Bone marrow (tissue), 2 donors: ENCODE measurements at regions not wholly inside any gene's neighbourhood (a gene's known extent, or its start where the extent isn't known, plus 50 kb on each side); places are given as distances from the start of the nearest gene placed in this dataset.
"Not testable (repeated sequence)": the region's sequence is repeated elsewhere in the genome, so short reads cannot be mapped to it uniquely, and the experiment has no call there.

ENCODE experiments used
- DNase-seq, 2 donors: peaks; one replicate each; lab custom pipeline; 2025; lab: John Stamatoyannopoulos, UW

DNA sequence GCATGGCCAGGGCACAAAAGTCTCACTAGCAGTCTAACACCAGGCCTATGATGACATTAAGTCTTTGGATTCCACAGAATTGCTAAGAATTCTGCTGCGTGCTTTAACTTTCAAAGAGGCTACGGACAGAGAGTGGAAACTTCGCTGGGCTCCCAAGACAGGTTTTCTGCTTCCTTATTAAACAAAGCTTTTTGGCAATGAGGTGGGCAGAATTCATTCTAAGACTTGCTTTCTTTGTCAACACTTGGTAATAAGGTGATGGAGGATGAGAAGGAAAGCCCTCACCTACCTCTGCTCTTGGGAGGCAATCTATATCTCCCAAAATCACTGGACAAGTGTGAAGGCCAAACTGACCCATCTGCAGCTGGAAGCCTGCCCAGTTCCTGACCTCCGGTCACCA lies 231.9 kb downstream of the ATPSCKMT start:
- no peak for DNase-seq

DNA sequence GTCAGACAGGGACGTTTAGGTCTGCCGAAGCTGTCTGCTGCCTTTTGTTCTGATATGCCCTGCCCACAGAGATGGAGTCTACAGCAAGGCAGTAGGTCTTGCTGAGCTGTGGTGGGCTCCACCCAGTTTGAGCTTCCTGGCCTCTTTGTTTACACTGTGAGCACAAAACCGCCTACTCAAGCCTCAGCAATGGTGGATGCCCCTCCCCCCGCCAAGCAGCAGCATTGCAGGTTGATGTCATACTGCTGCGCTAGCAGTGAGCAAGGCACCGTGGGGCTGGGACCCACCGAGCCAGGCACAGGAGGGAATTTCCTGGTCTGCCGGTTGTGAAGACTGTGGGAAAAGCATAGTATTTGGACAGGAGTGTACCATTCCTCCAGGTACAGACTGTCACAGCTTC lies 233.1 kb downstream of the ATPSCKMT start:
- not testable (repeated sequence) for DNase-seq

DNA sequence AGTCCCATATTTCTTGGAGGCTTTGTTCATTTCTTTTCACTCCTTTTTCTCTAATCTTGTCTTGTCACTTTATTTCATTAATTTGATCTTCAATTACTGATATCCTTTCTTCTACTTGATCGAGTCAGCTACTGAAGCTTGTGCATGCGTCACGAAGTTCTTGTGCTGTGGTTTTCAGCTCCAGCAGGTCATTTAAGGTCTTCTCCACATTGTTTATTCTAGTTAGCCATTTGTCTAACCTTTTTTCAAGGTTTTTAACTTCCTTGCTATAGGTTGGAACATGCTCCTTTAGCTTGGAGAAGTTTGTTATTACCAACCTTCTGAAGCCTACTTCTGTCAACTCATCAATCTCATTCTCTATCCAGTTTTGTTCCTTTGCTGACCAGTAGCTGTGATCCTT lies 234.0 kb downstream of the ATPSCKMT start:
- not testable (repeated sequence) for DNase-seq

DNA sequence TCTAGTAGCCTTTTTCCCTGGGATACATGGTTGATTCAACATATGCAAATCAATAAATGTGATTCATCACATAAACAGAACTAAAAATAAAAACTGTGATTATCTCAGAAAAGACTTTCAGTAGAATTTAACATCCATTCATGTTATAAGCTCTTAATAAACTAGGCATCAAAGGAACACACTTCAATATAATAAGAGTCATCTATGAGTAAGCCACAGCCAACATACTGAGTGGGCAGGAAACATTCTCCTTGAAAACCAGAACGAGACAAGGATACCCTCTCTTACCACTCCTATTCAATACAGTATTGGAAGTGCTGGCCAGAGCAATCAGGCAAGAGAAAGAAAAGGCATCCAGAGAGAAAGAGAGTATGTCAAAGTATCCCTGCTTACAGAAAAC lies 239.9 kb downstream of the ATPSCKMT start:
- no peak for DNase-seq

DNA sequence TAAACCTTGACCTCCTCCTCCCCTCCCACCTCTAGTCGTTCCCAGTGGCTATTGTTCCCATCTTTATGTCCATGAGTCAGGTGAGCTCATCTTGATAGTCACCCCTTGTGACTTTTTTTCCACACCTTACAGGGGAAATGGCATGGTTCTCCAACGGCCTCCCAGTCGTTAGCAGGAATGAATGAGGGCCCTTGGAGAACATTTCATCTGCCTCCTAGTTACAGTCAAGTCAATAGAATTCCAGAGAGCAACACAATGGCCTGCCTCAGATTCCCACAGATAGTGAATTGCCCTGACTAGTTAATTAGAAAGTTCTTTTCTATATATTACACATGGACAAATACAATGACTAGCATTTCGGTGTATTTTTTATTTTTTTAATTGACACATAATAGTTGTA lies 262.6 kb downstream of the ATPSCKMT start:
- DNase-seq: no peak

DNA sequence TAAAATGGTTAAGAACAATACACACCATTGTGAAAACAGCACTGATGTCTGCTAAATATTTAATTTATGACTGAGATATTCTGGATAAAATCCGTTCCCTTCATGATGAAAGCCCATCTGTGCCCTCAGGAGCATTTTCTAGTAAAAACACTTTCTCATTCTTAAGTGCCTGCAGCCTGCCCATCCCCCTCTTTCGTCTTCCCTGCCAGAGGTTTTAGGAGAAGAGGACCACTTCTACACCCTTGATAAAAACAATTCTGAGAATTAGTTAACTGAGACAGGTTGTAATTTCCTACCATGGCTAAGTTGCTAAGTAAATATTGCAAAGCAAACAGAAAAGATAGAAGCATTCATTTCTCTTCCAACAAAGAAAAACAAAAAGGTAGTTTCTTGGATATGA lies 272.6 kb downstream of the ATPSCKMT start:
- no peak for DNase-seq

DNA sequence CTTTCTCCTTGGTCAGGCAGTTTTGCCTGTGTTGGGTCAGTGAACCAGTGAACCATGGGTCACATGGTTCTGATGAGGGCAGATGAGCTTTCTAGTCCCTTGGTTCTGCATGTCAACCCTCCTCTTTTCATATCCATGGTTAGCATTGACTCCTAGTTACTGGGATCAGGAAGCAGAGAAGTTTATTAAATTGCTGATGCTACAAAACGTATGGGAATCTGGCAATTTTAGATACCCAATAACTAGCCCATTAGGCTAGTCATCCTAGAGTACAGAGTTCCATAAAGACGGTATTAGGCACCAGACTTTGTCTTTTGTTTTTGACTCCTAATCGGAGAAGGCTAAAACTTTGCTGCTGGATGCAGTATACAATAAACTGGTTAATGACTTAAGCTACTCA lies 273.1 kb downstream of the ATPSCKMT start:
- DNase-seq: no peak

DNA sequence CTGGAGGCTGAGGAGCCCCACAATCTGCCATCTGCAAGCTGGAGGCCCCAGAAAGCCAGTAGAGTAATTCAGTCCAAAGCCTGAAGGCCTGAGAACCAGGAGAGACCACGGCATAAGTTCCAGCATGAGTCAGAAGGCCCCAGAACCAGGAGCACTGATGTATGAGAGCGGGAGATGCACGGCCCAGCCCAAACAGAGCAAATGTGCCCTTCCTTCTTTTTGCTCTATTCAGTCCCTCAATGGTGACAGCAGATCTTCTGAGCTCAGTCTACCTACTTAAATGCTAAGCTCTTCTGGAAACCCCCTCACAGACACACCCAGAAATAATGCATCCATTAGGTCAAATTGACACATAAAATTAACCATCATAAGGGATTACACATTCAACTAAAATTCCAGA lies 277.6 kb downstream of the ATPSCKMT start:
- DNase-seq: no peak

DNA sequence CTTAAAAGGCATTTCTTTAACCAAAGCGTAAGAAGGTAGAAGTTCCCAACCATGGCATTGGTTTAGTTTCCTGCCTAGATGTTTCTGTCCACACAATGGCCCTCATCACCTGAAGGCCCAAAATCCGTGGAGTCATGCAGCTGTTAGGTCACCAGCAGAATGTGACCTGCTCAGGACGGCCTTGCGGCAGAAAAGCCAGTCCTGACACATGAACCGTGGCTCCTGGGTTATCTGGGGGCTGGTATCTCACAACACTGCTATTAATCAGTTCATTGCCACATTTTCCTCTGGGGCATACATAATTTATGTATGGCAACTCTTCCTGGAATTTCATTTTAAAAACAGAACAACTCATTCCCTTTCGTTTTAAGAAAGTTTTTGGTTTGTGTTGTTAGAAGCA lies 278.4 kb downstream of the ATPSCKMT start:
- no peak for DNase-seq

DNA sequence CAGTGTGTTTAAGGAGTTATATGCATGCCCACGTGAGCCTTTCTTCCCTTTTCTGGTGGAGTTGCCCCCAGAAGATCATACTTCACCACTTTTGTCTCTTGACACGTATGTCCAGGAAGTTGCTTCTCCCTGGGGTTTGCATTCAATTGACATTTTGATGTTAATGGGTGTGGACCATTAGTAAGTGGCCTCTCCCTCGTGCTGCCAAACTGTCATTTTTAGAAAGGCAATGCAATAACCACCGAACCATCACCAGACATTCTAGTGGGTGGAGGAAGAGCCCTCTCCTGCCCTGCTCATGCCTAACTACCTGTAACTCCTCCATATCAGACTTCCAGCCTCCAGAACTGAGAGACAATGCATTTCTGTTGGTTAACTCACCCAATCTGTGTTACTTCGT lies 290.8 kb downstream of the ATPSCKMT start:
- no peak for DNase-seq

DNA sequence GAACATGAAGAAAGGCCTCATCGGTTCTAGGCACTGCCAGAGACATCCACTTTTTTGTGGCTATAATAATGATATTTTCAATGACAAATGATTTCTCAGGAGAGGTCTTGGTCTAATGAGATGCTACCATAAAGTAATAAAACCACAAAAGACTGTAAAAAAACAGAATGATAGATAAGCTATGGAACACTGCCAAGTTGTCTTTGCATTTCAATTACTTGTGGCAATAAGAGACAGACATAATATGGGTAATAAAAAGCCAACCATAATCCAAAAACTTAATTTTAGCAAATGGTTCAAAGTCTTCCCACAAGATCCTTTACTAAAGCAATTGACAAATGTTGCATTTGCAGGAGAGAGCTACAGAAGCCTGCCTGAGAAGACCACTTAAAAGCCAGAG lies 292.5 kb downstream of the ATPSCKMT start:
- no peak for DNase-seq

DNA sequence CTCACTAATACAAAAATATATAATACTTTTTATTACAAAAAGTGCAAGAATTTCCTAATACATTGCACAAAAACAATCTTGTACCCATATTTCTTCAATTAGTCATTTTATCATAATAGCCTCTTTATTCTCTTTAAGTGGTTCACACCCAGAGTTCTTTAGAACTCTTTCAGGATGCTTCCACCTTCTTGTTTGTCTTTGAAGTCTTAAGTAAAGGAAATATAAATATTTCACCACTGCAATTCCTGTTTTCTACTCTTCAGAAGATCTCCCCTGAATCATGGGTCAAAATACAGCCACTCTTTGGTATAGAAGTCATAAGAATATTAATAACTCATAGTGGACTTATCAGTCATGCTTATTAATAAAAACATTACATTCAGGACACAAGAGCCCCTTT lies 293.0 kb downstream of the ATPSCKMT start:
- DNase-seq: no peak

DNA sequence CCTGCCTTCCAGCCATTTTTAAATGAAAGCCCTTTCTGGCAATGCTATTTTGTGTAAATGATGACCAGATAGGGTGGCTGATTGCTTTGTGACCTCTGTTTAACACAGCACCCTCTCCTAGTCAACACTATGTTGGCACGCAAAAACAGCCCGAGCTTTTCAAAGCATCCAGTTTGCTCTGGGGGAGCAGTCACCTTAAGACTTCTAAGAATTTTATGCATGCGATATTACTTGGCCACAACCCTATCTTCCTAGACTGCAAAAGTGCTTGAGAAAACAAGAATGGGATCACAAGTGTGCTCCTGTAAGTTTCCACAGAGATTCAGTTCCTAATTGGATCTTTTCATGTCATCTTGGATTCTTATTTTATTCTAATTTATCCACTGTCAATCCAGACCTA lies 294.1 kb downstream of the ATPSCKMT start:
- no peak for DNase-seq

DNA sequence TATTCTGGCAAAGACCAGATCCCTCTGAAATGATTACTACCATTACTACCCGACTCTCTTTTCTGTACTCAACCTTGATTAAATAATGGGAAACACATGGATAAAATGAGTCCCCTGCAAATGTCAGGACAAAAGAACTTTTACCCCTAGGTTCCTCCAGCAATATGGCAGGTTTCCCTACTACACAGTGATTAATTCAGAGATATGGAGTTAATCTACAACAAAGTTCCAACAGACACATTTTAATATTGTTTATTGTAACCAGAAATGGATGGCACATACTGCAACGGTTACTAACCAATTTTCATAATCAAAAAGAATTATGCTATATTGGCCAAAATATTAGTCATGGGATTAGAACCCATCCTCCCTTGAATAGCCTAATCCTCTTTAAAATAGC lies 294.8 kb downstream of the ATPSCKMT start:
- no peak for DNase-seq

DNA sequence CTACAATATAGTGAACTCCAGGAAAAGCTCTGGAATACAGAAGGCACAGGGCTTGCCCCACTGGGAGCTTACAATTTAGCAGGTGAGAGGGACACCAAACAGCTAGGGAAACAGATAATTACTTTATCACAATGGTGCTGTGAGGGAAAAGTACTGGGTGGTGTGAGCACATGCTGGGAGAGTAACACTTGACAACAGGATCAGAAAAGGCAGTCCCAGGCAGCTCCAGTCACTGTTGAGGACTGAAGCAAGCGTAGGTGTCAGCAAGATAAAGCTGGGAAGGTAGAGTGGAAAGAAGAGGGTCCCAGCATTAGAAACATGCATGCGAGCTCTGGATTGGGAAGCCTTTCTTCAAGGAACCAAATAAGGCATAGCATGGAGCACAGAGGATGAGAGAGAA lies 296.0 kb downstream of the ATPSCKMT start:
- no peak for DNase-seq

DNA sequence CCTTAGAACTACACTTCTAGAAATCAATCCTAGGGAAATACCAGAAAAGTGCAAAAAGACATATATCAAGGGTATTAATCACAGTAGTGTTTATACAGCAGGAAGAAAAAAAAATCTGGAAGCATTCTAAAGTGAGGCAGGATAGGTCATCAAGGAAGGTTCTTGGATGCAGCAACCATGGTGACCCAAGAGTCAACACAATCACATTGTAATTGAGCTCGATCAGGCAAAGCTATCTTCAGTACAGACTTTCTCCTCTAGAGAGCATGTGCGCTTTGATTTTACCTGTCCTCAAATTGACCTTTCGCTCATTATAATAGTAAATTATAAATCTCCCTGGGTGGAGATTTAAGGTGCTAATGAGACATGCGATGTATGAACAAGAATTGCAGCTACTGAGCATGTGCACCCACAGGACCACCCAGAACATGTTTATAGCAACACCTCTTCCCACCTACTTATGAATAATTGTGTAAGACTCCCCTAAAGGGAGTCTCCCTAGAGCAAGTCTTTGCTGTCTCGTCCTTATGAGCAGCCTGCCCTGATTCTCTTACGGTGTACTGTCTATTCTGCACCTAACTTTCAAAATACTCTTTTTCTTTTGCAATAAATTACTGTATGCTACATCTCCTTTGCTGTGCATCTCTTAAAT lies 297.7 kb downstream of the ATPSCKMT start:
- DNase-seq: no peak

DNA sequence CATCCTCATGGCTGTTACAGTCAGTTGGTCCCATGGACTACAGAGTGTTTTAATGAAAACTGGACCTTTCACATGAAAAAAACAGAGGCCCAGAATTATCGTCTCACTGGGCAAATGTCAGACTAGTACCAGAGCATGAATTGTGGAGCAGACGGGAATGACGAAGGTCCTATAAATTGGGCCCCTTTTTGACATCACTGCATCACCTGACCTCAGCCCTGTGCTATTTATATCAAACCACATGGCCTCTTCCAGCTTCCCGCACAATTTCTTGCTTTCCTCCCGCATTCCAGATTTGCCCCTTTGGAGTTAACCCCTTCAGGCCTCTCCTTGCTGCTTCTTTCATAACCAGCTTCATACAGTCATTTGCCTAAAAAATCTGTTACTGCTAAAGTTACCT lies 301.7 kb downstream of the ATPSCKMT start:
- DNase-seq: no peak

DNA sequence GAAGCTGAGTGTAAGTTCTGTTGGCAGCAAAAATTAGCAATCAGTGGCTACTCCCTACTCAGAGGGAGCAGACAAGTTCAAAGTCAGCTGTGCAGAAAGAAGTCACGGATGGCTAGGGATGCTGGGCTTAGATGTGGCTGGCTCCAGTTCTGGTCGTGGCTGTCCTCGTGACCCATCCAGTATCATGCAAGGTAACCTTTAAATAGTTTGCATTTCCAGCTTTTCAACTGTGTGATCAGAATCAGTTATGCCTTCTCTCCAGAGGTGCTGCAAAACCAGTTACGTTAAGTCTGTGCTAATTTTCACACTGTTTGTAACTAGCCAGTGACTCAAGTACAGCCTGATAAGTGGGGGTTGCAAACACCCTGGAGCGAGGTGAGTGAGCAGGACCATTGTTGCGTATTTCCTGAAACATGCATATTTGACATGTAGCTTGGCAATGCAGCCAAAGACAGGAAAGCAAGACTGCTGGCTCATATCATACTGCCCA lies 302.4 kb downstream of the ATPSCKMT start:
- no peak for DNase-seq

DNA sequence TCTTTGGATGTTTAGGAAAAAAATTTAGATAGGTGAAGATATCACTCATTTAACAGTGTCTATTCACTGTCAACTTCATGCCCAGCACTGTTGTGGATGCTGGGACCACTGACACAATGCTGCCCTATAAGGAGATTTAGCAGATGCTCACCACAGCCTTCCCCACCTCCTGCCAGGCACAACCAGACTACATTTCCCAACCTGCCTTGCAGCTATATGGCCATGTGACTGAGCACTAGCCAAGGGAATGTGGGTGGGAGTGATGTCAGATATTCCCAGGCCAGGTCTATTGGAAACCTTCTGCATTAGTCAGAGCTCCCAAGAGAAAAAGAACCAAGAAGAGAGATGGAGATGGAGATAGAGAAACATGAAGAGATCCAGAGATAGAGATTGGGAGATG lies 302.6 kb upstream of the TAS2R1 start:
- no peak for DNase-seq

DNA sequence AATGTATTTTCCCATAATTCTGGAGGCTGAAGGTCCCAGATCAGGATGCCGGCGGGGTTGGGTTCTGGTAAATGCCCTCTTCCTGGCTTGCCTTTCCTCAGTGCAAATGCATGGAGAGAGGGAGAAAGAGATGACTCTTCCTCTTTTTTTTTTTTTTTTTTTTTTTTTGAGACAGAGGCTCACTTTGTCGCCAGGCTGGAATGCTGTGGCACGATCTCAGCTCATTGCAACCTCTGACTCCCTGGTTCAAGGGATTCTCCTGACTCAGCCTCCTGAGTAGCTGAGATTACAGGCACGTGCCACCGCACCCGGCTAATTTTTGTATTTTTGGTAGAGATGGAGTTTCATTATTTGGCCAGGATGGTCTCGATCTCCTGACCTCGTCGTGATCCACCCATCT lies 300.0 kb upstream of the TAS2R1 start:
- DNase-seq: no peak

DNA sequence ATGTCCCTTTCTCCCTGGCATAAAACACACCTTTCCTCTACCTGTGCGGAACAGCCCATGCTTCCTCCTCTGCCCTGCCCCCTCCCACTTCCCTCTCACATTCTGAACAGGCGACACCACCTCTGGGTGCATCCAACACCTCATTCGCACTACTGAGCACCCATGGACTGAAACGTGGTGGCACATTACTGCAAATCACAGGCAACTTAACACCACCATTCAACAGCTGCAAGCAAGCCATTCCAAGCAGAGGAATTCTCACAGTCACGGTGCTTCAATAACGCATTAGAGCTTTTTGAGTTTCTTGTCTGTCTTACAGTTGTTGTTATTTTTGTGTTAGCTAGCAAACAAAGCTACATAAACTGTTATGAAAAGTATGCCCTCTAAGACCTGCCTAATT lies 298.2 kb upstream of the TAS2R1 start:
- no peak for DNase-seq

DNA sequence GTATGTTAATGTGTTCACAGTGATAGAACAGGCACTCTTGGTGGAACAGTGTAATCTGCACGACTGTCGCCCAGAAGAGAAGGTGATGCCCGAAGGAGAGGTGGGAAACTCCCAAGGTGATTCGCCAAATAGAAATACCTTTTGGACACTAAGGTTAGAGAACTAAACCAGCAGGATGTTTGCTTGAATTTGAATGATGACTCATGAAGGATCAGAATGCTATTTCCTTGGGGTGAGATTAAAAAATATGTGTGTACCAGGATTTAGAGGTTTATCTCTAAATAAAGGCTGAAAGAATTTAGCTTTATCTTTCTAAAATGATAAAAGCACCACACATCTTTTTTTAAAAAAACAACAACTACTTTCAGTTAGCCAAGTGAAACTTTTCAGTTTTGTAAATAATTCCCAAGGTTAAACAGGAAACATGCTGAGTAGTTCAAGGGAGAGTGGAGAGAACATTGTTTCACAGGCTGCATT lies 297.4 kb upstream of the TAS2R1 start:
- no peak for DNase-seq

DNA sequence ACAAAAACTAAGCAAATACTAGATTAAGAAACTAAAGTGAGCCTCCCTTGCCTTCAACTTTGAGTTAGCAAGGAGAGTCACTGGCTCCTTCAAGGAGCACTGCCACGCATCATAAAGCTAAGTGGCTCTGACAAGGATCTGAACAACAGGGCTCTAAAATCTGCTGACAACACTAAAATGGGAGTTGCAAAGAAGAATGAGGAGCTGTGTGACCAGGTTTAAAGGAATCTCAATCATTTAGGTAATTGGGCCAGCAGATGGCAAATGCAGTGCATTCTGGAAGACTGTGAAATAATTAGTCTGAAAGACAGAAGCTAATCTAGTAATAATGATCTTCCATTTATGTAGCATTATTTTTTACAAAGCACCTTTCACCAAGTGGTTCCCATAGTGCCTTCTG lies 297.0 kb upstream of the TAS2R1 start:
- DNase-seq: no peak

DNA sequence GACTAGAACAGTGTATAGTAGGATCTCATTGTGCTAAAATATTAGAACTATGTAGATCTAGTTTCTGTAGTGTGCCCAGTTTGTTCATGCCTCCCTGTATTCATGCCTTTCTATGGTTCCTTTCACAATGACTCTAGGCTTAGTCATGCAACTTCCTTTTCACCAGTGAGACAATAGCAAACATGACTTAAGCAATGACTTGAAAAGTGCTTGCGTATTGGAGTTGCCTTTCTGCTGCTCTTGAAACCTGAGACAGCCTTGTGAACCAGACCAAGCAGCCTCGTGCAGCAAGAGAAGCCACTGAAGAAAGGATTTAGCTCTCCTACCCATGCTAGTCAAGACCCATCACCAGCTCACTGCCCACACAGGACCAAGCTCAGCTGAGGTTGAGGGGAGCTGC lies 294.5 kb upstream of the TAS2R1 start:
- DNase-seq: no peak
